ENCODE measurements at regions not wholly inside any gene's neighbourhood (a gene's known extent, or its start where the extent isn't known, plus 50 kb on each side); places are given as distances from the start of the nearest gene placed in this dataset.
A peak's percentile ranks its signal among the peaks of the same experiment; 100 is the strongest.

DNA sequence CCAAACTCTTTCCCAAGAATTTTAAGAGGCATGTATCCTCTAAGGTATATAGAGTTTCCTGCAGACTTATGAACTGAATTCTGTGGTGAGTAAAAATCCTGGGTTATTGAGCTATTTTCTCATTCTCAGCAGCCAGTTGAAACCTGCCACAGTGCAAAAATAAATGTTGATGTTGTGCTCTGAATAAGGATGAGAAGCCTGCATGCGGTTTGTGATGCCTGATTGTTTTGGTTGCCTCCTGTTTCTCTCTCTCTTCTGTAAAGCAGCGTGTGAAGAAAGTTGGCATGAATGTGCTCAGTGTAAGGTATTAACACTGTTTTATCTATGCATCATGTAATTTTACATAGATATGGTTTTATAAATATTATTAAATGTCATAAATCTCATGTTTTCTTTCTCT is 452.6 kb downstream of the CDH2 start:
- Histone ChIP-seq H3K4ac (ENCODE audit: low read length) (no peak overlapping the region), H2BK5ac (ENCODE audit: low read length) (no peak overlapping the region), H3K9me3 (replicated peaks in 1 of 2; ENCODE audit: control insufficient read depth in 2 of 2, insufficient read depth in 1 of 2, low read depth in 1 of 2, low read length in 2 of 2) (peaks cover 5 to 17% of the 10 kb centered on the region in 2 donors), H3K23ac (ENCODE audit: low read depth, low read length, poor library complexity) (no peak overlapping the region), H3K27ac (replicated peaks; ENCODE audit: low read length) (no peak overlapping the region), H3K4me3 (ENCODE audit: low read length in 2 of 2) (no peak overlapping the region), H3K27me3 (ENCODE audit: control insufficient read depth in 3 of 3, insufficient read depth in 3 of 3, low read depth in 1 of 3, low read length in 3 of 3) (no peaks in the 10 kb centered on the region), H3K36me3 (replicated peaks in 1 of 2; ENCODE audit: control insufficient read depth in 2 of 2, insufficient read depth in 2 of 2, low read length in 2 of 2) (peaks cover 0 to 2% of the 10 kb centered on the region in 2 donors), H3K14ac (ENCODE audit: low read length) (no peak overlapping the region), H3K4me1 (ENCODE audit: control insufficient read depth in 2 of 2, insufficient read depth in 1 of 2, low read depth in 1 of 2, low read length in 2 of 2) (peaks cover 3 to 6% of the 10 kb centered on the region in 2 donors), H2BK120ac (ENCODE audit: low read depth, low read length) (no peak overlapping the region), H3K18ac (ENCODE audit: low read length) (no peak overlapping the region), H3K9ac (ENCODE audit: low read depth, low read length, poor library complexity) (no peak overlapping the region), H2AK5ac (ENCODE audit: low read depth, low read length) (no peak overlapping the region), H2AFZ (ENCODE audit: low read length) (no peak overlapping the region), H3K79me1 (ENCODE audit: low read depth, low read length) (no peaks in the 10 kb centered on the region), H3K4me2 (ENCODE audit: insufficient read depth, low read length, poor library complexity, severe bottlenecking) (no peak overlapping the region), H2BK15ac (ENCODE audit: low read length) (no peak overlapping the region), H4K8ac (ENCODE audit: low read depth, low read length) (no peak overlapping the region), H2BK12ac (ENCODE audit: low read length) (no peak overlapping the region), H4K91ac (ENCODE audit: low read depth, low read length, poor library complexity) (no peak overlapping the region)
- WGBS, 2 donors (ENCODE audit: extremely low coverage in 2 of 2, insufficient read length in 2 of 2, insufficient replicate concordance in 1 of 2), result no CpG with 5 or more reads among the region's 2 CpGs
- DNase-seq (ENCODE audit: low spot score), result no peak

DNA sequence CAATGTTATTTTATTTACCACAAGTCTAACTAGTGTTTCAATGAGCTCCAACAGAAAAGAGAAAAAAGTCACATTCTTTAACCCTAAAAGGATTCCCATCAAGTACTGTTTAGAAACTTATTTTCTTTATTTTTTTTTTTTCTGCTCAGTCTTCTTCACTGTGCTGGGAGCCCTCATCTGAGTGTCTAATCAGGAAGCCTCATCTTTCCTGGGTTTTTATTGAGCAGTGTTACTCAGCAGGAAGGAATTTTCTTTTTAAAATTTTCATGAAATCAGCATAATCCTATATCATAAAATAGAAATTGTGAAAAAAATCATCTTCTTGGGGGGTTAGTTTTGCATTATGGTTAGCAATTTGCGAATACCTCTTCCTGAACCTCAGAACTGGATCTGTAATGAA is 453.8 kb downstream of the CDH2 start:
- DNase-seq (ENCODE audit: low spot score), result no peak
- Histone ChIP-seq H3K79me1 (ENCODE audit: low read depth, low read length) (no peaks in the 10 kb centered on the region), H3K36me3 (replicated peaks in 1 of 2; ENCODE audit: control insufficient read depth in 2 of 2, insufficient read depth in 2 of 2, low read length in 2 of 2) (peaks cover 0 to 2% of the 10 kb centered on the region in 2 donors), H3K27me3 (ENCODE audit: control insufficient read depth in 3 of 3, insufficient read depth in 3 of 3, low read depth in 1 of 3, low read length in 3 of 3) (no peaks in the 10 kb centered on the region), H3K4ac (ENCODE audit: low read length) (no peak overlapping the region), H3K18ac (ENCODE audit: low read length) (no peak overlapping the region), H2BK12ac (ENCODE audit: low read length) (no peak overlapping the region), H2AFZ (ENCODE audit: low read length) (no peak overlapping the region), H4K91ac (ENCODE audit: low read depth, low read length, poor library complexity) (no peak overlapping the region), H2BK15ac (ENCODE audit: low read length) (no peak overlapping the region), H3K4me2 (ENCODE audit: insufficient read depth, low read length, poor library complexity, severe bottlenecking) (no peak overlapping the region), H2BK5ac (ENCODE audit: low read length) (no peak overlapping the region), H3K9me3 (replicated peaks in 1 of 2; ENCODE audit: control insufficient read depth in 2 of 2, insufficient read depth in 1 of 2, low read depth in 1 of 2, low read length in 2 of 2) (peaks cover 5 to 9% of the 10 kb centered on the region in 2 donors), H3K4me3 (ENCODE audit: low read length in 2 of 2) (no peak overlapping the region), H4K8ac (ENCODE audit: low read depth, low read length) (no peak overlapping the region), H3K27ac (replicated peaks; ENCODE audit: low read length) (no peak overlapping the region), H3K4me1 (ENCODE audit: control insufficient read depth in 2 of 2, insufficient read depth in 1 of 2, low read depth in 1 of 2, low read length in 2 of 2) (peaks cover 3 to 6% of the 10 kb centered on the region in 2 donors), H2BK120ac (ENCODE audit: low read depth, low read length) (no peak overlapping the region), H2AK5ac (ENCODE audit: low read depth, low read length) (no peak overlapping the region), H3K14ac (ENCODE audit: low read length) (no peak overlapping the region), H3K9ac (ENCODE audit: low read depth, low read length, poor library complexity) (no peak overlapping the region), H3K23ac (ENCODE audit: low read depth, low read length, poor library complexity) (no peak overlapping the region)
- WGBS, 2 donors (ENCODE audit: extremely low coverage in 2 of 2, insufficient read length in 2 of 2, insufficient replicate concordance in 1 of 2), result no CpG with 5 or more reads among the region's 1 CpG

DNA sequence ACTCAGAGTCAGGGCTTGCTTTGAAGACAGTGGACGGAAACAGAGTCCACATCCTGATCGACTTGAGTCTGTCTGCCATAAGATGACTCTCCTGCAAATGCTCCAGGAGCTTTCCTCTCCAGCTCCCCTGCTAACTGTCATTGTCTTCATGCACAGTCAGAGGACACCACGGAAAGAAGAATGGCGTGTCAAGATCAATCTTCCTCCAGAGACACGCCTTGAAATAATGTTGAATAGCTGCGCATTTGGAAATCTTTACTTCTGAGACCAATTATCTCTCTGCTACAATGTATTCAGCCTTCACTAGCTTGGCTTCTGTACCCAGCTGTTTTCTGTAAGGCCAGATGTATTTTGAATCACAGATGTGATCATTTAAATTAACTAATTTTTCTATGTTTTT is 457.2 kb downstream of the CDH2 start:
- Histone ChIP-seq H2AFZ (ENCODE audit: low read length) (peak overlapping the region; percentile 21), H3K18ac (ENCODE audit: low read length) (no peak overlapping the region), H3K4me2 (ENCODE audit: insufficient read depth, low read length, poor library complexity, severe bottlenecking) (no peak overlapping the region), H4K8ac (ENCODE audit: low read depth, low read length) (no peak overlapping the region), H3K4ac (ENCODE audit: low read length) (no peak overlapping the region), H3K9ac (ENCODE audit: low read depth, low read length, poor library complexity) (no peak overlapping the region), H2BK5ac (ENCODE audit: low read length) (no peak overlapping the region), H3K36me3 (replicated peaks in 1 of 2; ENCODE audit: control insufficient read depth in 2 of 2, insufficient read depth in 2 of 2, low read length in 2 of 2) (no peaks in the 10 kb centered on the region), H2BK120ac (ENCODE audit: low read depth, low read length) (no peak overlapping the region), H3K14ac (ENCODE audit: low read length) (no peak overlapping the region), H3K27me3 (ENCODE audit: control insufficient read depth in 3 of 3, insufficient read depth in 3 of 3, low read depth in 1 of 3, low read length in 3 of 3) (no peaks in the 10 kb centered on the region), H2BK12ac (ENCODE audit: low read length) (no peak overlapping the region), H3K27ac (replicated peaks; ENCODE audit: low read length) (no peak overlapping the region), H2AK5ac (ENCODE audit: low read depth, low read length) (no peak overlapping the region), H2BK15ac (ENCODE audit: low read length) (no peak overlapping the region), H4K91ac (ENCODE audit: low read depth, low read length, poor library complexity) (no peak overlapping the region), H3K4me3 (ENCODE audit: low read length in 2 of 2) (no peak overlapping the region), H3K9me3 (replicated peaks in 1 of 2; ENCODE audit: control insufficient read depth in 2 of 2, insufficient read depth in 1 of 2, low read depth in 1 of 2, low read length in 2 of 2) (peaks cover 0 to 9% of the 10 kb centered on the region in 2 donors), H3K23ac (ENCODE audit: low read depth, low read length, poor library complexity) (no peak overlapping the region), H3K4me1 (ENCODE audit: control insufficient read depth in 2 of 2, insufficient read depth in 1 of 2, low read depth in 1 of 2, low read length in 2 of 2) (peaks cover 6 to 9% of the 10 kb centered on the region in 2 donors), H3K79me1 (ENCODE audit: low read depth, low read length) (no peaks in the 10 kb centered on the region)
- DNase-seq (ENCODE audit: low spot score), result no peak
- no CpG with 5 or more reads among the region's 6 CpGs for WGBS, 2 donors (ENCODE audit: extremely low coverage in 2 of 2, insufficient read length in 2 of 2, insufficient replicate concordance in 1 of 2)

DNA sequence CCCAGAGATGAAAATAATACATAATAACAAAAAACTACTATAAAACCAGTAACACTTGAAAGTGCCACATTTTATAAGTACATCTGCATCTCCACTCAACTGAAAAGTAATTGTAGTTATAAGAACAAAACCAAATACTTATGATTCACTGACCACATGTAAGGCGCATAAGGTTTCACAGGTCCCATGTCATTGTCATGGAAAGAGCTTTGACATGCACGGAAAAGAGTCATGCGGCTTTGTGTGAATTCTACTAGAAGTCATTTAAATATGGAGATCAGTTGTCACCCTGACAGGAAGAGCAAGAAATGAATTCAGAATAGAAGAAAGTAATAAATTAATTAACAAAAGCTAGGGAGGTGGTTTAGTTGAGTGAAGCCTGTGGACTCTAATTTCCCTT is 459.1 kb downstream of the CDH2 start:
- no CpG with 5 or more reads among the region's 3 CpGs for WGBS, 2 donors (ENCODE audit: extremely low coverage in 2 of 2, insufficient read length in 2 of 2, insufficient replicate concordance in 1 of 2)
- H3K14ac ChIP-seq (ENCODE audit: low read length), result no peak overlapping the region

More for the DNA sequence above, 459.1 kb downstream of the CDH2 start:
- Histone ChIP-seq H3K4ac (ENCODE audit: low read length) (no peak overlapping the region), H3K18ac (ENCODE audit: low read length) (no peak overlapping the region), H2AK5ac (ENCODE audit: low read depth, low read length) (no peak overlapping the region), H3K4me3 (ENCODE audit: low read length in 2 of 2) (no peak overlapping the region), H3K9me3 (replicated peaks in 1 of 2; ENCODE audit: control insufficient read depth in 2 of 2, insufficient read depth in 1 of 2, low read depth in 1 of 2, low read length in 2 of 2) (peaks cover 0 to 9% of the 10 kb centered on the region in 2 donors), H3K9ac (ENCODE audit: low read depth, low read length, poor library complexity) (no peak overlapping the region), H3K36me3 (replicated peaks in 1 of 2; ENCODE audit: control insufficient read depth in 2 of 2, insufficient read depth in 2 of 2, low read length in 2 of 2) (no peaks in the 10 kb centered on the region), H2BK12ac (ENCODE audit: low read length) (no peak overlapping the region), H2AFZ (ENCODE audit: low read length) (no peak overlapping the region), H3K79me1 (ENCODE audit: low read depth, low read length) (no peaks in the 10 kb centered on the region), H4K8ac (ENCODE audit: low read depth, low read length) (no peak overlapping the region), H2BK15ac (ENCODE audit: low read length) (no peak overlapping the region), H3K4me2 (ENCODE audit: insufficient read depth, low read length, poor library complexity, severe bottlenecking) (no peak overlapping the region), H2BK5ac (ENCODE audit: low read length) (no peak overlapping the region), H3K23ac (ENCODE audit: low read depth, low read length, poor library complexity) (no peak overlapping the region), H4K91ac (ENCODE audit: low read depth, low read length, poor library complexity) (no peak overlapping the region), H3K27ac (replicated peaks; ENCODE audit: low read length) (no peak overlapping the region), H2BK120ac (ENCODE audit: low read depth, low read length) (no peak overlapping the region), H3K27me3 (ENCODE audit: control insufficient read depth in 3 of 3, insufficient read depth in 3 of 3, low read depth in 1 of 3, low read length in 3 of 3) (no peaks in the 10 kb centered on the region), H3K4me1 (ENCODE audit: control insufficient read depth in 2 of 2, insufficient read depth in 1 of 2, low read depth in 1 of 2, low read length in 2 of 2) (peaks cover 8 to 25% of the 10 kb centered on the region in 2 donors)
- no peak for DNase-seq (ENCODE audit: low spot score)

Measured in neuronal stem cell (in vitro differentiated cells).